Gastroesophageal sphincter (tissue), 3 donors: ENCODE measurements at regions not wholly inside any gene's neighbourhood (a gene's known extent, or its start where the extent isn't known, plus 50 kb on each side); places are given as distances from the start of the nearest gene placed in this dataset.

ENCODE experiments used
- EP300 ChIP-seq: sonication (generic); formaldehyde crosslinking; IDR thresholded peaks from one replicate; pipeline ENCODE4 v1.6.1; 2017; ENCODE audit warnings: antibody characterized with exemption, mild to moderate bottlenecking
- POLR2A ChIP-seq, 2 donors: fragments of 450-650 bp; IDR thresholded peaks; one replicate each; pipeline ENCODE4 v1.6.1; 2017; ENCODE audit warnings: antibody characterized with exemption in 2 of 2, mild to moderate bottlenecking in 2 of 2, moderate library complexity in 1 of 2
- POLR2AphosphoS5 ChIP-seq: sonication (generic); formaldehyde crosslinking; IDR thresholded peaks from one replicate; pipeline ENCODE4 v1.6.1; 2017; ENCODE audit warnings: antibody characterized with exemption
- TF ChIP-seq, protein P1 (sequence below), 4 experiments: fragments of 200-600 bp in 2 of 4; fragments of 450-650 bp in 2 of 4; sonication (generic) in 1 of 4; IDR thresholded peaks; one replicate each; pipeline ENCODE4 v1.5.1; 2017 to 2019; ENCODE audit warnings: antibody characterized with exemption in 4 of 4, mild to moderate bottlenecking in 2 of 4, moderate library complexity in 2 of 4

DNA sequence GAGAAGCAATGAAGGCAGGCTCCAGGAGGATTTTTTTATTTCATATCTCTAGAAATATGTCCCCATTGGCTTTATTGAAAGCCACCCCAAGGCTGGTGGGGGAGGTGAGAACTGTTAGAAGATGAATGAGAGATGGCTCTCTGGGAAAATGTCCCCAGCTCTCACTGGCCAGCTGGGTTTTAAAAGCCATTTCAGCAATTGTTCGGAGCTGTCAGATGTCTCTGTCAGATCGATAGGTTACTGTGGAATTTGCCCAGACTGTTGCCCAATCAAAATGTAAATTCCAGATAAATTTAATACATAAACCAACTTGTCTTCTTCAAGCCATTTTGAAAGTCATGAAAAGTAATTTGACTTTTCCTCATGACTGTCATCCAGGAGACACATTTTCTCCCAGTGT lies 67.0 kb upstream of the BRINP1 start:
- TF ChIP-seq, protein P1, sequence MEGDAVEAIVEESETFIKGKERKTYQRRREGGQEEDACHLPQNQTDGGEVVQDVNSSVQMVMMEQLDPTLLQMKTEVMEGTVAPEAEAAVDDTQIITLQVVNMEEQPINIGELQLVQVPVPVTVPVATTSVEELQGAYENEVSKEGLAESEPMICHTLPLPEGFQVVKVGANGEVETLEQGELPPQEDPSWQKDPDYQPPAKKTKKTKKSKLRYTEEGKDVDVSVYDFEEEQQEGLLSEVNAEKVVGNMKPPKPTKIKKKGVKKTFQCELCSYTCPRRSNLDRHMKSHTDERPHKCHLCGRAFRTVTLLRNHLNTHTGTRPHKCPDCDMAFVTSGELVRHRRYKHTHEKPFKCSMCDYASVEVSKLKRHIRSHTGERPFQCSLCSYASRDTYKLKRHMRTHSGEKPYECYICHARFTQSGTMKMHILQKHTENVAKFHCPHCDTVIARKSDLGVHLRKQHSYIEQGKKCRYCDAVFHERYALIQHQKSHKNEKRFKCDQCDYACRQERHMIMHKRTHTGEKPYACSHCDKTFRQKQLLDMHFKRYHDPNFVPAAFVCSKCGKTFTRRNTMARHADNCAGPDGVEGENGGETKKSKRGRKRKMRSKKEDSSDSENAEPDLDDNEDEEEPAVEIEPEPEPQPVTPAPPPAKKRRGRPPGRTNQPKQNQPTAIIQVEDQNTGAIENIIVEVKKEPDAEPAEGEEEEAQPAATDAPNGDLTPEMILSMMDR (IDR thresholded peaks at IDR 0.05): no peak
- no peak for TF ChIP-seq EP300
- no peak for TF ChIP-seq POLR2A (IDR thresholded peaks at IDR 0.05)
- no peak for TF ChIP-seq POLR2AphosphoS5
